Fibroblast of upper back skin (primary cell): ENCODE measurements at regions not wholly inside any gene's neighbourhood (a gene's known extent, or its start where the extent isn't known, plus 50 kb on each side); places are given as distances from the start of the nearest gene placed in this dataset.
A peak's percentile ranks its signal among the peaks of the same experiment; 100 is the strongest.
"Not testable (repeated sequence)": the region's sequence is repeated elsewhere in the genome, so short reads cannot be mapped to it uniquely, and the experiment has no call there.

ENCODE experiments used
- DNase-seq: peaks from one replicate; pipeline ENCODE4 v3.0.0-alpha.2; 2013

GRCh38 chr2:17460371-17461086 is 57.7 kb downstream of the RAD51AP2 start:
- no peak for DNase-seq

- DNase-seq: no peak
Observed at GRCh38 chr2:17455343-17455742, 62.9 kb downstream of the RAD51AP2 start.

GRCh38 chr2:17446191-17446590 is 72.0 kb downstream of the RAD51AP2 start:
- DNase-seq: not testable (repeated sequence)

GRCh38 chr2:17445744-17446143 is 72.5 kb downstream of the RAD51AP2 start:
- no peak for DNase-seq

- DNase-seq: peak; percentile 59
Observed at GRCh38 chr2:17442334-17442733, 75.9 kb downstream of the RAD51AP2 start.

- no peak for DNase-seq
Observed at GRCh38 chr2:17441790-17442189, 76.5 kb downstream of the RAD51AP2 start.

GRCh38 chr2:17441055-17441771 is 77.0 kb downstream of the RAD51AP2 start:
- no peak for DNase-seq

- no peak for DNase-seq
Observed at GRCh38 chr2:17430326-17430725, 87.9 kb downstream of the RAD51AP2 start.

GRCh38 chr2:17429130-17429529 is 89.1 kb downstream of the RAD51AP2 start:
- DNase-seq: peak; percentile 86

GRCh38 chr2:17427401-17427800 is 90.8 kb downstream of the RAD51AP2 start:
- DNase-seq: no peak

GRCh38 chr2:17426743-17427142 is 91.5 kb downstream of the RAD51AP2 start:
- no peak for DNase-seq

GRCh38 chr2:17422061-17422460 is 96.2 kb downstream of the RAD51AP2 start:
- DNase-seq: peak; percentile 60

GRCh38 chr2:17416884-17417391 is 101.3 kb downstream of the RAD51AP2 start:
- DNase-seq: peak; percentile 99

- peak; percentile 85 for DNase-seq
Observed at GRCh38 chr2:17413036-17413435, 105.2 kb downstream of the RAD51AP2 start.

- DNase-seq: no peak
Observed at GRCh38 chr2:17401096-17401495, 117.1 kb downstream of the RAD51AP2 start.

GRCh38 chr2:17398770-17399169 is 119.5 kb downstream of the RAD51AP2 start:
- no peak for DNase-seq

GRCh38 chr2:17388798-17389197 is 129.4 kb downstream of the RAD51AP2 start:
- peak; percentile 44 for DNase-seq

- DNase-seq: peak; percentile 29
Observed at GRCh38 chr2:17387591-17387990, 130.6 kb downstream of the RAD51AP2 start.

GRCh38 chr2:17386771-17387170 is 131.5 kb downstream of the RAD51AP2 start:
- DNase-seq: no peak

- no peak for DNase-seq
Observed at GRCh38 chr2:17380003-17380402, 138.2 kb downstream of the RAD51AP2 start.

- DNase-seq: peak; percentile 36
Observed at GRCh38 chr2:17375262-17375661, 143.0 kb downstream of the RAD51AP2 start.

GRCh38 chr2:17373741-17374140 is 144.5 kb downstream of the RAD51AP2 start:
- DNase-seq: peak; percentile 91

GRCh38 chr2:17373041-17373440 is 145.2 kb downstream of the RAD51AP2 start:
- DNase-seq: peak; percentile 82

- peak; percentile 20 for DNase-seq
Observed at GRCh38 chr2:17363846-17364245, 154.4 kb downstream of the RAD51AP2 start.
